Erythroblast (primary cell): ENCODE measurements at regions not wholly inside any gene's neighbourhood (a gene's known extent, or its start where the extent isn't known, plus 50 kb on each side); places are given as distances from the start of the nearest gene placed in this dataset.

Source experiments
- GATA1 ChIP-seq: IDR thresholded peaks from 2 replicates; pipeline ENCODE4 v1.6.1; 2011; ENCODE audit warnings: low read depth, mild to moderate bottlenecking, control low read depth, low read length, moderate library complexity
- POLR2A ChIP-seq: IDR thresholded peaks from 2 replicates; pipeline ENCODE4 v1.6.1; 2011; ENCODE audit warnings: mild to moderate bottlenecking, low read length

DNA sequence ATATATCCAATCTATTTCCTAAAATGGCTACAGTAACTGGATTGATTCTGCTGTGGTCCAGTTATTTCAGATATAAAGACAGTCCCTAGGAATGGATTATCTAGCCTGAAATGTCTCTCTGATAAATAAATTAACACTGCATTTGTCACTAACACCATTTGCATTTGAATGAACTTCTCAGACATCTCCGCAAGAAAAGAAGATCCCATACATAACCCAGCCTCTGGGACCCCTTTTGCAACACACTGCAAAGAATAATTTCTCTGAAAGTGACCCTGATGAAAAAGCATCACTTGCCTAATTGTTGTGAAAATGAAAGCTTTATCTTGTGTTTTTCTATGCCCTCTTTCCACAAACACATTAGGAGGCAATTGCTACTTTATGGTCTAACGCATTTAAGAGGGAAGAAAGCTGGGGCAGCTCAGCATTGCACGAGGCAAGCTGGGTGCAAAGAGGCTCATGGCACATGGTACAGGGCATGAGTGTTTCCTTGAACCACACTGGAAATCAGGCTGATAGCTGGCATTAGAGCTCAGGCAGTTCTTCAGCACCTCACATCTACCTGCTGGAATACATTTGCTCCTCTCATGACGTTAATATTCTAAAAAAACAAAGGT is 379.9 kb downstream of the IRS2 start:
- TF ChIP-seq POLR2A (no peak), GATA1 (no peak)
